ENCODE measurements at regions not wholly inside any gene's neighbourhood (a gene's known extent, or its start where the extent isn't known, plus 50 kb on each side); places are given as distances from the start of the nearest gene placed in this dataset.

DNA sequence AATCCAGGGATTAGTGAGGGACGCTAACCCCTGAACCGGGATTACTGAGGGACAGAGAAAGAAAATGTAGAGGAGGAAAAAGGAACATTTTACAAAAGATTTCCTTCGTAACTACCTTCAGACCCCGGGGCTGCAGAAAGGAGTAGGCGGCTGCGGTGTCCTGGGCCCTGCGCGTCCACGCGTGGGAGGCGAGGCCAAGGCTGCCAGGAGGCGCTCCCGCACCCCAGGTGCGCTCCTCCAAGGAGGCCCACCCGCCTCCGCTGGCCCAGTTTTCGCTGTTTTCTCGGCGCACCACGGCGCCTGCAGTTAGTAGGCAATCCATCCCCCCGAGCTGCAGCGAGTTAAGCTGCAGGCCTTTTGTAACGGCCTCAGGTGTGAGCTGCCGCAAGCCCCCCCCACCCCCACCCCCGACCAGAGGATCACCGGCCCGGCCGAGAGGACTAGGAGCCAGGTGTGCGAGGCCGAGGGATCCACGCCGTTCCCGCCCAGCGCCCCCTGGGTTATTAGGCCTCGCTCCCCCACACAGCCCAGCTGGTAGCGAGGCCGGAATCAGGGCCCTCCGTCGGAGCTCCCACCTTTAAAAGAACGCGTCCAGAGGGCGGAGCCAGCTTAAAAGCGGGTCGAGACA, 380.3 kb upstream of the ARID1B start:
- no peaks in the 10 kb centered on the region for H3K9me3 Mint-ChIP-seq
- H3K4me3 Mint-ChIP-seq, result peak overlapping the region; percentile 80
- peak; percentile 23 for ATAC-seq (replicated peaks)
- peaks cover 43% of the 10 kb centered on the region for H3K4me1 Mint-ChIP-seq
- H3K27ac Mint-ChIP-seq, result peak overlapping the region; percentile 91
- H3K27me3 Mint-ChIP-seq, result no peaks in the 10 kb centered on the region
- no peaks in the 10 kb centered on the region for H3K36me3 Mint-ChIP-seq (ENCODE audit: low read depth)

DNA sequence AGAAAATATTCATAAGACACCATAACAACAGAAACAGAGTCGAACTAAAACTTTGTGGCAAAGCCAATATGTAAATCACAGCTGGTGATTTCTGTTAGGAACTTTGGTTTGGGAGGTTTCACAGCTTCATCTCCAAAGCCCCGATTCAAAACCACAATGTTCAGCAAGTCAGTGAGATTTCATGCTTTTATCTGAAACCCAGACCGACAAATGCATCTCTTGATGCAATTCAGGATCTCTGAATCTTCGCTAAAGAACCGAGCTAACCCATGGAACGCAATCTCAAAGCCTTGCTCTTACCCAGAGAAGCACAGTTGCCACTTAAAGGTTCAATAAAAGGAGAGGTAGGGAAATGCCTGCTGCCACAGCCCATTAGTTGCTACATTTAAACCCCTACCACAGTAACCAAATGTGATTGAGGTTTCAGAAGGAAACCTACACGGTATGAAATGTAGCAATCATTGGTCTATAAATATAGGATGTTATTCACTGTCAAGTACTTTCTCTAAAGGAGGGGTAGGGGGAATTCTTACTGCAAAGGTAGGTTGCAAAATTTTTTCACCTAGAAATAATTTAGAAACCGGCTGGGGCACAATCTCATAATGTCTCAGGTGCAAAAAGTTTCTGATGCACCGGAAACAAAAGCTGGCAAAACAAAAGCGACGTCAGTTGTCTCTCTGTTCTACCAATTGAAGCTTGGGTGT, 381.0 kb upstream of the ARID1B start:
- peak; percentile 59 for ATAC-seq (replicated peaks)
- peak overlapping the region; percentile 91 for H3K27ac Mint-ChIP-seq
- no peaks in the 10 kb centered on the region for H3K27me3 Mint-ChIP-seq
- H3K36me3 Mint-ChIP-seq (ENCODE audit: low read depth), result no peaks in the 10 kb centered on the region
- peak overlapping the region; percentile 80 for H3K4me3 Mint-ChIP-seq
- H3K4me1 Mint-ChIP-seq, result peaks cover 45% of the 10 kb centered on the region
- no peaks in the 10 kb centered on the region for H3K9me3 Mint-ChIP-seq

DNA sequence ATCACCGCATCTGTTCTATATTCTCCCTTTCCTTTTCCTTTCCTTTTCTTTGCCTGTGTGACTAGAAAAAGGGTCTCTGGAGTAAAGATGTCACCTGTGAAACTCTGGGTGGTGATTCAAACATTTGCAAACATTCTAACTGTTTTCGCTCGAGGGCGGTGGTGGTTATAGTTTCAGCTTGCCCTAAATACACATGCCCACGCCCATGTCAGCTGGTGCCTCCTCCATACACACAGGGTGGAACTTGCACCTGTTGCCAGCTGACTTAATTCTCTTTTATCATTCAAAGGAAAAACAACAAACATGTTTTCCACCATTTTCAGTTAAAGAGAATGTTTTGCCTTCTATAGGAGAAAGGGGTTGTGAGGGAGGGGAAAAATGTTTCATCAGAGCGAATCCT, 381.9 kb upstream of the ARID1B start:
- H3K4me3 Mint-ChIP-seq, result peak overlapping the region; percentile 80

GRCh38 chr6:156392648-156393047, 384.5 kb upstream of the ARID1B start:
- Mint-ChIP-seq H3K27ac (peak overlapping the region; percentile 4), H3K27me3 (no peaks in the 10 kb centered on the region), H3K9me3 (no peaks in the 10 kb centered on the region), H3K4me3 (peak overlapping the region; percentile 35), H3K4me1 (peaks cover 37% of the 10 kb centered on the region), H3K36me3 (ENCODE audit: low read depth) (no peaks in the 10 kb centered on the region)
- ATAC-seq (replicated peaks), result no peak

More for the DNA sequence above, 381.9 kb upstream of the ARID1B start:
- Mint-ChIP-seq H3K36me3 (ENCODE audit: low read depth) (no peaks in the 10 kb centered on the region), H3K27ac (peak overlapping the region; percentile 91), H3K9me3 (no peaks in the 10 kb centered on the region), H3K4me1 (peaks cover 45% of the 10 kb centered on the region), H3K27me3 (no peaks in the 10 kb centered on the region)
- ATAC-seq (replicated peaks), result peak; percentile 81

GRCh38 chr6:156391977-156392376, 385.2 kb upstream of the ARID1B start:
- peaks cover 32% of the 10 kb centered on the region for H3K4me1 Mint-ChIP-seq
- H3K36me3 Mint-ChIP-seq (ENCODE audit: low read depth), result no peaks in the 10 kb centered on the region
- no peaks in the 10 kb centered on the region for H3K9me3 Mint-ChIP-seq
- no peaks in the 10 kb centered on the region for H3K27me3 Mint-ChIP-seq
- no peak for ATAC-seq (replicated peaks)
- peak overlapping the region; percentile 35 for H3K4me3 Mint-ChIP-seq
- H3K27ac Mint-ChIP-seq, result peak overlapping the region; percentile 4

GRCh38 chr6:156391061-156391672, 386.0 kb upstream of the ARID1B start:
- H3K27ac Mint-ChIP-seq, result no peak overlapping the region
- H3K36me3 Mint-ChIP-seq (ENCODE audit: low read depth), result no peaks in the 10 kb centered on the region
- ATAC-seq (replicated peaks), result no peak
- no peaks in the 10 kb centered on the region for H3K9me3 Mint-ChIP-seq
- no peaks in the 10 kb centered on the region for H3K27me3 Mint-ChIP-seq
- H3K4me1 Mint-ChIP-seq, result peaks cover 27% of the 10 kb centered on the region
- H3K4me3 Mint-ChIP-seq, result peak overlapping the region; percentile 10

DNA sequence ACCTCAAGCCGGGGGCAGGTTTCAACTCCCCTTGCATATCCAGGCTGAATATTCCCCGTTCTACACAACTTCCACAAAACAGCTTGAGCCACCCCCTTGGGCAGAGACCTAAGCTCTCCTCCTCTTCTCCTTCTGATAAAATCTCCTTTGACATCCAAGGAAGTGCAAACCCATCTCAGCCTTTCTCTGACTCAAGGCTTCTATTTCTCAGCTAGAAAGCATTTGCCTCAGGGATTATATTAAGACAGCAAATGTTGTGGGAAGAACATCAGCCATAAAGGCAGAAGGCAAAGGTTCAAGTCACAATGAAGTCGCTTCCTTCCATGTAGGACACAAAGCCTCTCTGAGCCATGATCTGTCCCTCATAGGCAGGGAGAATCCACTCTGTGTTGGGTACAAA, 386.6 kb upstream of the ARID1B start:
- H3K27ac Mint-ChIP-seq, result no peak overlapping the region
- H3K4me1 Mint-ChIP-seq, result peaks cover 25% of the 10 kb centered on the region
- no peaks in the 10 kb centered on the region for H3K36me3 Mint-ChIP-seq (ENCODE audit: low read depth)
- H3K27me3 Mint-ChIP-seq, result no peaks in the 10 kb centered on the region
- no peak for ATAC-seq (replicated peaks)
- no peaks in the 10 kb centered on the region for H3K9me3 Mint-ChIP-seq
- no peak overlapping the region for H3K4me3 Mint-ChIP-seq

- Mint-ChIP-seq H3K9me3 (no peaks in the 10 kb centered on the region), H3K36me3 (ENCODE audit: low read depth) (no peaks in the 10 kb centered on the region), H3K27ac (no peak overlapping the region), H3K27me3 (no peaks in the 10 kb centered on the region), H3K4me1 (peaks cover 19% of the 10 kb centered on the region), H3K4me3 (no peak overlapping the region)
- ATAC-seq (replicated peaks), result no peak
Observed at GRCh38 chr6:156389296-156389695, 387.9 kb upstream of the ARID1B start.

- no peak overlapping the region for H3K4me3 Mint-ChIP-seq
- no peaks in the 10 kb centered on the region for H3K36me3 Mint-ChIP-seq (ENCODE audit: low read depth)
- no peak for ATAC-seq (replicated peaks)
- no peaks in the 10 kb centered on the region for H3K9me3 Mint-ChIP-seq
- H3K27ac Mint-ChIP-seq, result no peak overlapping the region
- H3K27me3 Mint-ChIP-seq, result no peaks in the 10 kb centered on the region
- H3K4me1 Mint-ChIP-seq, result peaks cover 12% of the 10 kb centered on the region
Observed at GRCh38 chr6:156387472-156387871, 389.7 kb upstream of the ARID1B start.

DNA sequence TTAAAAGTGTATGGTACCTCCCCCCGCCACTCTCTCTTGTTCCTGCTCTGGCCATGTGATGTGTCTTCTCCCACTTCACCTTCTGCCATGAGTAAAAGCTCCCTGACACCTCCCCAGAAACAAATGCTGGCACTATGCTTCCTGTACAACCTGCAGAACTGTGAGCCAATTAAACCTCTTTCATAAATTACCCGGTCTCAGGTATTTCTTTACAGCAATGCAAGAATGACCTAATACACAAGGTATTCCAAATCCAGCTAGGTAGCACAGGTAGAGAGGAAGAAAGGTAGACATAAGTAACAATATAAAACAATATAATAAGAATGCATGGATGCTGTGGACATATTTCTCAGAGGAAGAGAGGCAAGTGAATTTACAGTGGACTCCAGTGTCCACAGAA, 394.1 kb upstream of the ARID1B start:
- no peak for ATAC-seq (replicated peaks)
- H3K4me1 Mint-ChIP-seq, result peaks cover 20% of the 10 kb centered on the region
- no peaks in the 10 kb centered on the region for H3K27me3 Mint-ChIP-seq
- no peak overlapping the region for H3K4me3 Mint-ChIP-seq
- no peaks in the 10 kb centered on the region for H3K36me3 Mint-ChIP-seq (ENCODE audit: low read depth)
- H3K9me3 Mint-ChIP-seq, result no peaks in the 10 kb centered on the region
- no peak overlapping the region for H3K27ac Mint-ChIP-seq

- Mint-ChIP-seq H3K4me3 (no peak overlapping the region), H3K27me3 (no peaks in the 10 kb centered on the region), H3K4me1 (peaks cover 29% of the 10 kb centered on the region), H3K27ac (no peak overlapping the region), H3K36me3 (ENCODE audit: low read depth) (no peaks in the 10 kb centered on the region), H3K9me3 (no peaks in the 10 kb centered on the region)
- ATAC-seq (replicated peaks), result no peak
Observed at GRCh38 chr6:156379392-156380289, 397.5 kb upstream of the ARID1B start.

DNA sequence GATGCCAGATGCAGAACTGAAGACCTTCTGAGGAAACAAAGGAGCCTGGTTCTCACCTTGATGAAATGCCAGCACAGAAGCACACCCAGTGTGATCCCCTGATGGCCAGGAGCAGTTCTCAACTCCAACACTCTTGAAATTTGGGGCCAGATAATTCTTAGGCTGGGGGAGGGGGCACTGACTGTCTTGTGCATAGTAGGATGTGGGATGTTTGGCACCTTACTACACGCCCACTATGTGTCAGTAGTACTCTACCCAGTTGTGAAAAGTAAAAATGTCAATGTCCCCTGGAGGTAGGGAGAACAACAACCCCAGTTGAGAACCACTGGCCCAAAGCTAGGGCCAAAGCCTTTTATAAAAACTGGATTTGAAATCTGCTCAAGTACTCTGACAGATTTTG, 398.3 kb upstream of the ARID1B start:
- H3K4me1 Mint-ChIP-seq, result peaks cover 25% of the 10 kb centered on the region
- H3K36me3 Mint-ChIP-seq (ENCODE audit: low read depth), result no peaks in the 10 kb centered on the region
- peak; percentile 57 for ATAC-seq (replicated peaks)
- H3K27ac Mint-ChIP-seq, result no peak overlapping the region
- H3K27me3 Mint-ChIP-seq, result no peaks in the 10 kb centered on the region
- H3K9me3 Mint-ChIP-seq, result no peaks in the 10 kb centered on the region
- no peak overlapping the region for H3K4me3 Mint-ChIP-seq

DNA sequence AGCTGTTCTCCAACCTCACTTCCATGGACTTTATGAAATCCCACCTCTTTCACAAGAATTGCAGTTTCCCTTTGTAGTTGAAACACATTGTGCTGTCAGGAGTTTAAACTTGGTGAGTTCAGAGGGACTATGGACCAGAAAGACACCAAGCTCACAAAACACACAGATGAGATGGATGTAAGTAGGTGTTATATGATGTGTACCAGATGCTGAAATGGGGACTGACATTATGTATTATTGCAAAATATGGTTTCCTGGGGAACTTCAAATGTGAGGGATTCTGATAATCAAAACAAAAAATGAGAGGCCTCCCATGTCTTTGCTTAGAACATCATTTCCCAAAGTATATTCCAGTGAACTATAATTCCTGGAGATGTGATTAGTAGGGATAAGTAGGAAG, 401.1 kb upstream of the ARID1B start:
- H3K4me3 Mint-ChIP-seq, result no peak overlapping the region
- no peaks in the 10 kb centered on the region for H3K36me3 Mint-ChIP-seq (ENCODE audit: low read depth)
- H3K27ac Mint-ChIP-seq, result no peak overlapping the region
- no peaks in the 10 kb centered on the region for H3K9me3 Mint-ChIP-seq
- no peaks in the 10 kb centered on the region for H3K27me3 Mint-ChIP-seq
- no peak for ATAC-seq (replicated peaks)
- peaks cover 21% of the 10 kb centered on the region for H3K4me1 Mint-ChIP-seq

DNA sequence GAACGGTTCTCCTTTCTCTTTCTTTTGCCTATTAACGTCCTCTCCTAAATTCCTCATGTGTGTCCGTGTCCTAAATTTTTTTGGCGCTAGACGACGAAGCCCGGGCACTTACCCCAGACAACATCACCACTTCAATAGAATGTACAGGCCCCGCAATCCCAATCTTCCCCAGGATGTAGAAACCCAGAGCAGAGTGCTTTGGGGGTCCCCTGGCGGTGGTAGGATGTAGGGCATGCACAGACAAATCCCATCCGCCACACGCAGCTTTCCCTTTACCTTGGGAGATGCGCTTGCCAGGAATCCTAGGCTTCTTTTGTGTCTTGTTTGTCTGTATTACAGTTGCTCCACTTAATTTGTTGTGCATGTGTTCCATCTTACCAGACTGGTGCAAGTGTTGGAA, 417.3 kb upstream of the ARID1B start:
- no peak overlapping the region for H3K4me3 Mint-ChIP-seq
- peaks cover 31% of the 10 kb centered on the region for H3K36me3 Mint-ChIP-seq (ENCODE audit: low read depth)
- ATAC-seq (replicated peaks), result no peak
- H3K27ac Mint-ChIP-seq, result no peak overlapping the region
- no peaks in the 10 kb centered on the region for H3K4me1 Mint-ChIP-seq
- peaks cover 7% of the 10 kb centered on the region for H3K9me3 Mint-ChIP-seq
- no peaks in the 10 kb centered on the region for H3K27me3 Mint-ChIP-seq
